Prostate gland (tissue), 2 donors: ENCODE measurements at regions not wholly inside any gene's neighbourhood (a gene's known extent, or its start where the extent isn't known, plus 50 kb on each side); places are given as distances from the start of the nearest gene placed in this dataset.

Experiments used
- POLR2A ChIP-seq: fragments of 450-650 bp; IDR thresholded peaks from one replicate; pipeline ENCODE4 v1.6.1; 2016; ENCODE audit warnings: antibody characterized with exemption, mild to moderate bottlenecking
- TF ChIP-seq, protein P1 (sequence below), 4 experiments: fragments of 200-600 bp in 2 of 4; fragments of 450-650 bp in 2 of 4; sonication (generic) in 2 of 4; IDR thresholded peaks; 1 replicate in 3 of 4; 2 replicates in 1 of 4; pipeline ENCODE4 v1.5.1; 2016 to 2019; ENCODE audit warnings: antibody characterized with exemption in 4 of 4, mild to moderate bottlenecking in 2 of 4, moderate library complexity in 2 of 4

DNA sequence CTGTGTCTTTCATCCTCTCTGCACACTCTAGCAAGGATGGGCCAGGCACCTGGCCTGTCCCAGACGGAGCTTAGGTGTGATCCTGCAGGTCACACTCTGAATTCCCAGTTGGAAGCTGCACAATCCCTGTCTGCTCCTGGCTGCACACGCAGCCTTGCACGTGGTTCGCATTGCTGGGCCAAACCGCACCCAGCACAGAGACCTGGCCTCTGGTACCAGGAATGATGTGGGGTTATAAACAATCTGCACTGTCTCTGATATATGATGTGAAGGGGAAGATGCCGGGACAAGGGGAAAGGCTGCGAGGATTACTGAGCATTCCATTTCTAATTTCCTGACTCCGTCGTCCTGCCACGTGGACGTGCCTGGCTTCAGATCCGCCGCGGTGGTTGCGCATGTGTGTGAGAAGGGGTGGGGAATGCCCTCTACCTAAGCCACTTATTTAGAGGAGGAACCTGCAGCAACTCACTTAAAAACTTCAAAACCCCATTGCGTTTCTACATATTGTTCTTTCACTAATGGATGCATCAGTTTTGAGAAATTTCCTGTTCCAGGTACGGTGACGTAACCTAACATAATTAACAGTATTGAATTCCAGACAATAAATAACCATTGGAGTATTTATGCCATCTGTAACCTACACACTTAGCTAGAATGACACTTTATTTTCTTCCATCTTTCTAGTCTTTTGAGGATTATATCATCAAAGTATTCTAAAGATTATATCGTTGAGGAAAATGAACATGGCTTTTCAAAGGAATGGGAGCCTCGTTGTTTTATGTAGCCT lies 559.7 kb upstream of the MGMT start:
- no peak for TF ChIP-seq POLR2A
- TF ChIP-seq, protein P1, sequence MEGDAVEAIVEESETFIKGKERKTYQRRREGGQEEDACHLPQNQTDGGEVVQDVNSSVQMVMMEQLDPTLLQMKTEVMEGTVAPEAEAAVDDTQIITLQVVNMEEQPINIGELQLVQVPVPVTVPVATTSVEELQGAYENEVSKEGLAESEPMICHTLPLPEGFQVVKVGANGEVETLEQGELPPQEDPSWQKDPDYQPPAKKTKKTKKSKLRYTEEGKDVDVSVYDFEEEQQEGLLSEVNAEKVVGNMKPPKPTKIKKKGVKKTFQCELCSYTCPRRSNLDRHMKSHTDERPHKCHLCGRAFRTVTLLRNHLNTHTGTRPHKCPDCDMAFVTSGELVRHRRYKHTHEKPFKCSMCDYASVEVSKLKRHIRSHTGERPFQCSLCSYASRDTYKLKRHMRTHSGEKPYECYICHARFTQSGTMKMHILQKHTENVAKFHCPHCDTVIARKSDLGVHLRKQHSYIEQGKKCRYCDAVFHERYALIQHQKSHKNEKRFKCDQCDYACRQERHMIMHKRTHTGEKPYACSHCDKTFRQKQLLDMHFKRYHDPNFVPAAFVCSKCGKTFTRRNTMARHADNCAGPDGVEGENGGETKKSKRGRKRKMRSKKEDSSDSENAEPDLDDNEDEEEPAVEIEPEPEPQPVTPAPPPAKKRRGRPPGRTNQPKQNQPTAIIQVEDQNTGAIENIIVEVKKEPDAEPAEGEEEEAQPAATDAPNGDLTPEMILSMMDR (IDR thresholded peaks at IDR 0.05) = no peak
